ENCODE measurements at regions not wholly inside any gene's neighbourhood (a gene's known extent, or its start where the extent isn't known, plus 50 kb on each side); places are given as distances from the start of the nearest gene placed in this dataset.

DNA sequence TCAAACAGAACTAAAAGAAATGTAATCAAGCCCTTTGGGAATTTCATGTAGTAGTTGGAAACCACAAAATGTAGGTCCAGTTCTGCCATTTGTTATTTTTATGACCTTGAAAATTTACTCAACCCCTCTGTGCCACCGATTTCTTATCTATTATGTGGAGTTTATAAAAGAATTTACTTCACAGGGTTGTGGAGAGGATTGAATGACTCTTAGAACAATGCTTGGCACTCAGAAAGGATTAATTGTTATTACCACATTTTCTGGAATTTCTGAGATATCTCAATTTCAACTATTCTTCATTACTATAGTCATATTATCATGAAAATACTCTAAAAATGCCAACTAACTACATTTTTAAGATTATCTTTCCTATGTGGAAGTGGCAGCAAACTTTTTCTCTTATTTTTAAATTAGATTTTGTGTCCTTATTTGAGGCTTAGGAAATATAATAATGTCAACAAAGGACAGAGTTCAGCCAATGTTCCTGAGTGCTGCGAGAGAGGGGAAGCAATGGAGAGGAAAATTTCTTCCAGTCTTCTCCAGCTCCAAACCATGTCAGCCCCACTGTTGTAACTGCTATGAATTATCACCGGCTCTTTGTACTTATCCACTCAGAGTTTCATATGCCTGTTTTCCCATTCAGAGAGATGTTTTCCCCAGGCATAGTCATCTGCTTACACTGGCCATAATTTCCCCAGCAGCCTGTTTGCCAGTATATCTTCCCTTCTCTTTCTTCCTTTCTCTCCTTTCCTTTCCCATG is 525.6 kb downstream of the SPATA31D1 start:
- no peak for TF ChIP-seq ZNF274 (IDR thresholded peaks at IDR 0.05; ENCODE audit: low read depth, low read length)
- TF ChIP-seq YY1 (IDR thresholded peaks at IDR 0.05; ENCODE audit: insufficient read depth, insufficient read length) = no peak
